GM18511 (cell line): ENCODE measurements at regions not wholly inside any gene's neighbourhood (a gene's known extent, or its start where the extent isn't known, plus 50 kb on each side); places are given as distances from the start of the nearest gene placed in this dataset.
A peak's percentile ranks its signal among the peaks of the same experiment; 100 is the strongest.

Experiments used
- ATAC-seq: cut with Tn5 transposase; IDR thresholded peaks from one replicate; pipeline ENCODE4 v1.9.1; 2021; ENCODE audit warnings: mild to moderate bottlenecking, moderate library complexity; ENCODE audit not compliant: unreplicated experiment

DNA sequence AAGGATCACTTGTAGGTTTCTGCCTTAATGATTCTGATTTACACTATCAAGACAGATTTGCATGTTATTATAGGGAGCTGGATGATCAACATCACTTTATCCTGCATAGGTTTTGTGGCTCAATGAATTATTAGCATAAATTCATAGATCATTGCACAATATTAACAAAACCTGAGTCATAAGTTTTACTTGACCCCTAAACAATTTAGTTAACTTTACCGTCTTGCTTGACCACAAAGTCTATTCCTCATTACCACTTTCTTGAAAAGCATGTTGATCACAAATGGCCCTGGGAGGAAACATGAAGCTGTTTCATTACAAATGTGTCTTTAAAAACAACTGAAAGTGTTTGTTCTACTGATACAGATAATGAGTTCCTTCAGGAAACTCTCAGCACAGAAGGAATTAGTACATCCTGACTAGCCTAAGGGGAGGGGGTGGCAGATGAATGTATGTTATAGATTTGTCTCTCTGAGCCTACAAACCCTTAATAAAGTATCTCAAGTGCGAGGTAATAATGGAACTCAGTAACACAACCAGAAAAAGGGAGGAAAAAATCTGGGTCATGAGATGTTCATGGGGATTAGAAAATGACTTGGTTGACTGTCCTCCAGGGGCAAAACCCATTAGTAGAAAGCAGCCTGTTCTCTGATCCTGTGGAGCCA is 303.4 kb downstream of the PIK3C3 start:
- no peak for ATAC-seq

DNA sequence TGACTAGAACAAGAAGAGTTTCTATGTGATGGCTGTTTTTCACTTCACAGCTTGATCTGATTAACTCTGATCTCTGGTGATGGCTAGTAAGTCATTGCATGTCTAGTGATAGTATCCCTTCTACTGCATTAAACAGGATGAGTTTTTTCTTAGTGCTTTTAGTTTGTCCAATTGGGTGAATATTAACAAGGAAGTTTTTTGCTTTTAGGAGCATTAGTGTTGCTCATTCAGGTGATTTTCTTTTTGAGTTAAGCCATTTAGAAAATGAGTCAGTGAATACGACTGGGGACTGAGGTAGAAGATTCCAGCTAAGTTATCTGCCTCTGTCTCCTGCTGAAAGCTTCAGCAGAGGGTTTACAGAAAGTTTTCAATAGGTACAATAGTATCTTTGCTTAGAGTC is 306.7 kb downstream of the PIK3C3 start:
- no peak for ATAC-seq

DNA sequence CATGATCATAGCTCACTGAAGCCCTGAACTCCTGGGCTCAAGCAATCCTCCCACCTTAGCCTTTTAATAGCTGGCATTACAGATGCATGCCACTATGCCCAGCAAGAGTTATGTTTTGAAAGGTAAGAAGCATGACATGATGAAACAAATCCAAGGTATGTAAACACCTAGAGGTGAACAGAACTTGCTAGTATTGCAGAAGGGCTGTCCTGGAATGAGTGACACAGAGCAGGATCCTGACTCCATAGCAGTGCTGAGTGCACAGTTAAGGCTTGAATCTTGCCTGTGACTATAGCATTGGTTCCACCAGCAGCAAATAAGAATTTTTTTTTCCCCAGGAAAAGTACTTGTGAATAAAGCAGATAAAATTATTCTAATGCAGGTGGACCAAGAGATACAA is 309.5 kb downstream of the PIK3C3 start:
- no peak for ATAC-seq

DNA sequence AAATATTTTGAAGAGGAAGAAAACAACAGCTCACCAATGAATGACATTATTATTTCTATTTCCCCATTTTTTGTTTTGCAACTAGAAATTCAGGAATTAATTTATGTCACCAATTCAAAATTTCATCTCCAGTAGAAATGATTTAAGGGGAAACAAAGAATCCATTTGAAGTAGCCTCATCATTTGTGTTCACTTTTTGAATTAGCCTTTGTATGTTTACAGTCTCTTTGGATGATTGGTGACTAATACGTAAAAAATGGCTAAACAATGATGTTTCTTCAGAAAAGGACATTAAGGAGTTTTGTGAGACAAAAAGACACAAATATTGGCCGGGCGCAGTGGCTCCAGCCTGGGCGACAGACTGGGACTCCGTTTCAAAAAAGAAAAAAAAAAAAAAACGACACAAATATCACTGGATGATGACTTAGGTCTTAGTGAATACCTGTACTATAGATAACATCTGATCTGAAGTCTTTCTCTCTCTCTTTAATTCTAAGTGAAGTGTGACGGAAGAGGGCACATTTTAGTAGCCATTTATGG is 313.2 kb downstream of the PIK3C3 start:
- ATAC-seq: no peak

DNA sequence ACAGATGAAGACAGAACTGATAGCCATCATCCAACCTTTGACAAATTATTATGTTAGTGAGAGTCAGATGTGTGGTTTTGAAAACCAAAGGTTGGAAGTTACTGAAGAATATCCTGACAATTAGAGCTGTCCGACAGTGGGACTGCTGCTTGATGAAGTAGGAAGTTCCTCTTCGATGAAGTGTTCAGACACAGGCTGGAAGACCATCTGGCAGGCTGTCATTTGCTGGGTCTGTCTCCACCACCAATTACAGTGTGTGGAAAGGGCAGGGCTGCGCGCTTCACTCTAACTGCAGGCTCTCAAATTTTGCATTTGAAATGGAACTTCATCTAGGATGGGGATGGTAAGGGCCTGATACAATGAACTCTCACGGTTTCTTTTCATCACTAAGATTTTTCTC is 313.8 kb downstream of the PIK3C3 start:
- no peak for ATAC-seq

DNA sequence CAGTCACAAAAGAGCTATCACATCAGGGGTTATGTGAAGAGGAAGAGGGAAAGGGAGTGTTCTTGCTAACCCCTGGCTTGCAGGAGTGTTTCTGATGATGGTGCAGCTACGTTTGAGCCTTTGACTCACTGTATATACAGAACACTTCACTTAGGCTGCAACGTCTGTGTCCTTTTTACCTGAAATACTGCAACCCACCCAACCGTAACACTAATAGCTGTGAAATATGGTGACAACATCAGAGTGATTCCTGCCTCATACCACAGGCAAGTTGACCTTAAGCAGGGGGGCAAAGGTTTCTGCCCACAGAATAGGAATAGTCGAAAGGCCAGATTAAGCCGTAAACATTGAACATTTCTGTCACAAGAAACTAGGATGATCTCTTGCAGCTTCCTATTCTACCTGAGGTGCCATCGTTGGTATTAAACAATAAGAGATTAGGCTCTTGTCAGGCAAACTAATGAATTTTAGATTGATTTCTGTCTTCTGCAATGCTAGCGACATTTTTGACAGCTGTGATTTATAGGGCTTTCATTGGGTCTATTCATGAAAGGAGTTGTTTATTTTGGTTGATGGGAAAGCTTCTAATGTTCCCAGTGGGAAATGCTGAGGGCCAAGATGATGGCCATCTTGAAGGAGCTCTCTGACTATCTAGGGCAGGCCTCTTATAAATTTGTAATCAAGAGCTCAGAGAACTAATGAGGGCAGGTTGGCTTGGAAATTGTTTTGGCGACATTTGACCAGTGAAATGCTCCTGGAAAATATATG is 316.8 kb downstream of the PIK3C3 start:
- ATAC-seq: no peak

DNA sequence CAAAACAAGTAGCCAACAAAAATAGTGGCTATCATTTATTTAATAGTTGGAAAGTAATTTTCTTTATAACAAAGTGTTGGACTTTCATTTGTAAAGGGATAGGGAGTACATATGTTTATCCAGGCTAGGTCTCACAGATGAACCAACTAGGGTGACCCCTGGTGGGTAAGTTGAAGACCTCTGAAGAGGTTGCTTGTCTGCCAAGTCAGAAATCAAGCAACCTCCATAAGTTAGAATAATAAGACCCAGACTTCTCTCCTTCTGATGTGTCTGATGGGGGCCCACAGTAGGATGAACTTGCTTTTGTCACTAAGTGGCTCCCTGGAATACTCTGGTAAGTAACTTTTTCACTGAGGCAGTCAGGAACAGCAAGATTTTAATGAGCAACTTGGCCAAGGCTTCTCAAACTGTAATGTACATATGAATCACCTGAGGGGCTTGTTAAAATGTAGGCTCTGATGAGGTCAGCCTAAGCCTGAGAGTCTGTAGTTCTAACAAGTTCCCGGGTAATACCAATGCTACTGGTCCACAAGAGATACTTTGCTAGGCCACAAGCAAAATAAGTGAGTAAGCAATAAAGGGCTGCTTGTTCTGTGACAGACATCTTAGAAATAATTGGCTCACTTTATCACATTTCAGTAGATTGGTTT is 319.6 kb downstream of the PIK3C3 start:
- ATAC-seq: peak; percentile 76

DNA sequence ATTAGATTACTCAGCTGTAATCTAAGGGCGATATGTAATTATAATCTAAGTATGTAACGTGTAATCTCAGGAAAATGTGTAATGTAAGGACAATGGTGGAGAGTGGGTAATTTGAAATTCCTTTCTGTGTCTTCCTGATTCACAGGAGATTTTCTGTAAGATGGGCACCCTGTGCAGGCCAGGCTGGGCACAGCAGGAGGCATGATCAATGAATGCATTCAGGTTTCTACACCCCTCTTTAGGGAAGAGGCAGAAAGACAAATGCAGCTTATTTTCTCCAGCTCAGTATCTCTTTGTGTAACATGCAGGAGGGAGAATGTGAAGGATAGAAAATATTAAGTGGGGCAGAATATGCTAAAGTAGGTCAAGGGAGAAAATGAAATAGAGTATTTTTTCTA is 320.1 kb downstream of the PIK3C3 start:
- ATAC-seq: no peak

DNA sequence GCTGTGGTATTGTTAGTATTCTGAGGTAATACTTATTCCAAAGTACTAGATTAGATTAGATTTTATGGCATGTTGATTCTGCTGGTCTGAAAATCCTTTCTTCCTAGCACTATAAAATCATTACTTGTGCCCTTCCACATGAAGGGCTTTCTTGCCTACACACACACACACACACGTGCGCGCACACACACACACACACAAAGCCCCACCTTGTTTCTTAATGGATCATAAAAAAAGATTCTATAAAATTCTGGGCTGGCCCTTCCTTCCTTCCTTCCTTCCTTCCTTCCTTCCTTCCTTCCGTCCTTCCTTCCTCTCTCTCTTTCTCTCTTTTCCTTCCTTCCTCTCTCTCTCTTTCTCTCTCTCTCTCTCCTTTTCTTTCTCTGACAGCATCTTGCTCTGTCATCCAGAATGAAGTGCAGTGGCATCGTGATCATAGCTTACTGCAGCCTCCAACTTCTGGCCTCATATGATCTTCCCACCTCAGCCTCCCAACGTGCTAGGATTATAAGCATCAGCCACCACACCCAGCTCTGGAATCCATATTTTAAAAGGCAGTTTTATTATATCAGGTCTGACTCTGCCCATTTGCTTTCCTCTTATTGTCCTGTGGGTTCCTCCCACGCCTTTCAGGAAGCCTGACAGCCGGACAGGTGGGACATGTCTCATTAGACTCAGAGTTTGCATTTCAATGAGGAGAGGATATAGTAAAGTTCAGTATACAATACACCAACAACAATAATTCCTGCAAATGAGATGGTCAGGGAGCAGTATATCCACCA is 321.1 kb downstream of the PIK3C3 start:
- ATAC-seq: no peak

DNA sequence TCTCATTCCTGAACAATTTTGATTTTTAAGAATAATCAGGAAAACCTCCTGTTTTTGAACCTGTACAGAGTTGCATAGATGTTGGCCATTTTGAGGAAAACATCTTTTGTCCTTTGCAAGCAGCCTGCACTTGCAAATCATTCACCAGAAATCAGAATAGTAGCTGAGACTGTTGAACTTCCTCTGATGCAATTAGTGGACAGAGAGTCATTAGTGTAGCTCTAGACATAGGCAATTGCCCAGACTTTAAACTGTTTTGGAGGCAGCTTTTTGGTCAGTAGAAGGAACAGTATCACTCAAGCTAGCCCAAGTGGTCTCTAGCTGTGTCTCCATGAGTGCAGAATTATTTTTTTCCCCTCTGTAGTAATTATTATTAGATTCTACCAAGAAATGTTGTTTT is 326.1 kb downstream of the PIK3C3 start:
- no peak for ATAC-seq

DNA sequence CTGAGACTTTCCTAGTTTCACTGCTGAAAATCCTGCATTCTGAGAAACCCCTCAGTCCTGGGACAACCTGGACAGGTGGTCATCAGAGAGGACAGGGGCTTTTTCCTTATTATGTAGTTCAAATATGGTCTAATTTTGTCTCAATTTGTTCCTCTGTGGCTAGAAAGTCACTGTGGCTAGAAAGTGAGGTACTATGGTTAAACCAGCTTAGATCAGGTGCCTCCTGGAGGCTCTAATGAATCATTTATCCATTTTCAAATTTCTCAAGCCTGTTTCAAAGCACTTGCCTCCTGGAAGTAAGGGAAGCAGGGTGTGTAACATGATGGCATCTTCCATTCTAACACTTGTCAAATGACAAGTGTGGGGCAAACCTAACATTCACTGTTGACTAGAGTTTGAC is 326.8 kb downstream of the PIK3C3 start:
- no peak for ATAC-seq

DNA sequence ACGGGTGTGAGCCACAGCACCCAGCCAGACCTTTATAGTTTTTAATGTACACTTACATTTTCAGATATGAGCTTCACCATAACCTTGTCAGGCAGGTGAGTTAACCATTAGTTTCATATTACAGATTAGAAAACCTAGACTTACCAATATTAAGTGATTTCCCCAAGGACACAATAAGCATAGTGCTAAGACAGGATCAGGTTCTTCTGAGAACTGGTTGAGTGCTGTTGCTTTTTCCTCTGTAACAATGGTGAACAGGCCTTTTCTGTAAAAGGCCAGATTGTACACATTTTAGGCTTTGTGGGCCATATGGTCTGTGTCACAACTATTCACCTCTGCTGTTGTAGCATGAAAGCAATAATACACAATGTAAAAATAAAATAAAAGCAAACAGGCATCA is 332.0 kb downstream of the PIK3C3 start:
- peak; percentile 69 for ATAC-seq

DNA sequence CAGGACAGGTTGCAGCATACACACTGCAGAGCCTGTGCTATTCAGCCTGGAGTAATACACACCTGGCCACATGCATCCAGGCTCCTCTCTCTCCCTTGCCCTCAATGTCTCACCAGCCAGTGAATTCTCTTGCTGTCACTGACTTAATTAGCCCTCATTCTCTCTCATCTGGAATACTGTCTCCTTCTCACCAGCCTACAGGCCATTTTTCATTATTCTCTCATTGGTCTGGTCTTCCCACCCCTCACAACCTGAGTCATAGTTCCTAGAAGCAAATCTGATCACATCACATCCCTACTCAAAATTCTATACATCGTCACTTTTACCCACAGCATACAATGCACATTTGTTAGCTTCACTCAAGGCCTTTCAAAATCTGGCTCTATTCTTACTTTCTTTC is 333.1 kb downstream of the PIK3C3 start:
- ATAC-seq: no peak

DNA sequence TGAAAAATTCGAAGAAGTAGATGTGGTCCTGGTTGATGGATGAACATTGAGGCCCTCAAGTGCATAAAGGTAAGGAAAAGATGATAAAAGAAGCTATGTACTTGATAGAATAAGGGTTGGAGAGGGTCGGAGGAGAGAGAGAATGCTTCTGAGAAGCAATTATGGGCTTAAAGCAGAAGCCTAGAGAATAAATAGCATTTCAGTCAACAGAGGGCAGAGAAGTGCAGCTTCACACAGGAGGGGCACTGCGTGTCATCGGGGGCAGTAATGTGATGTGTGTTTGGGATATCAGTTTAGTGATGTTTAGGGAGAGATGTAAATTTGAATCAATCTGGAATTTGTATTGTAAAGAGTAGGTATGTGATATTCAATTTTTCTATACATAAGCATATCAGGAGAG is 334.5 kb downstream of the PIK3C3 start:
- ATAC-seq: no peak

DNA sequence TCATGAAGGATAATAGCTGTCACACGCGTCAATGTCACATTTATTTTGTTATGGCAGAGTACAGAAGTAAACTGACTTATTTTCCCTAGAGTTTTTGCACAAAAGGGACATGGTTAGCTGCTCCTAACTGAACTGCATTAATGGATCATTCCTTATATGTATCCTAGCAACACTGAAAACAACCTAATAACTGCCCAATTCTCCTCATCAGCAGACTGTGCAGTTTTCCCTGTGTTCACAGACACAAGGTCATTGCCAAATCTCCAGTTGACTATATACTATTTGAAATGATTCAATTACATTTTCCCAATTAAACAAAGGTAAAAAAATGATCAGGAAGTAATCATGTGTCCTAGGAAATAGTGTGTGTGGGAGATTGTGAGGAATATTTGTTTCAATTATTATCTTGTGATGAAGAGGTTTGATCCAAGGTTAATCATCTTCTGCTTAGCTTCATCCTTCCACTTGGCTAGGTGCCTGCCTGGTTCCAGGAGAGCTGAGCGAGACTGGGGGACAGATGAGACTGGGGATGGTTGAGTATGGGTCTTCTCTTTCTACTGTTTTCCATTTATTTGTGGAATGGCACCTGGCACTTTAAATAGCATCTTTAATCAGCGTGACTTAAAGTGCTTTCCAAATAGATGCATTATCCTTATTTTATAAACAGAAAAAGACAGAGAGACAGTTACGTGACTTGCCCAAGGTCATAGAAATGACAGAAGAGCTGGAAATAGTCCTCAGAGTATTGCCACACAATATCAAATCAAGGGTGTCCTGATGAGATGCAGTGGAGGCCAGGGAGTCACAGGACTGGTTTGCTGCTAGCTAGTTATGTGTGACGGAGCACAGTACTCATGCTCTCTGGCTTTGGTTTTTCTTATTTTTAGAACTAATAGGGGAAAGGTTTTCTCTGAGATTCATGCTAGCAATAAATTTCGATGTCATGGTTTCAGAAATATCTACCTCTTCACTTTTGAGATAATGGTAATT is 335.6 kb downstream of the PIK3C3 start:
- no peak for ATAC-seq

DNA sequence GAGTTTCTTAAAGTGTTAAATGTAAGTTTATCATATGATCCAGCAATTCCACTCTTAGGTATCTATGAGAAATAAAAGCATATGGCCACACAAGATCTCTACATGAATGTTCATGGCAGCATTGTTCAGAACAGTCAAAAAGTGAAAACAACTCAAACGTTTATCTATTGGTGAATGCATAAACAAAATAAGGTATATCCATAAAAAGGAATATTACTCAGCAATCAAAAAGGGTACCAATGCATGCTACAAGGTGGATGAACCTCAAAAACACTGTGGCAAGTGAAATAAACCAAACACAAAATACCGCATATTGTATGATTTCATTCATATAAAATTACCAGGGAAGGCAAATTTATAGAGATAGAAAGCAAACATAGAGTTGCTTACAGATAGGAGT is 337.6 kb downstream of the PIK3C3 start:
- ATAC-seq: no peak

DNA sequence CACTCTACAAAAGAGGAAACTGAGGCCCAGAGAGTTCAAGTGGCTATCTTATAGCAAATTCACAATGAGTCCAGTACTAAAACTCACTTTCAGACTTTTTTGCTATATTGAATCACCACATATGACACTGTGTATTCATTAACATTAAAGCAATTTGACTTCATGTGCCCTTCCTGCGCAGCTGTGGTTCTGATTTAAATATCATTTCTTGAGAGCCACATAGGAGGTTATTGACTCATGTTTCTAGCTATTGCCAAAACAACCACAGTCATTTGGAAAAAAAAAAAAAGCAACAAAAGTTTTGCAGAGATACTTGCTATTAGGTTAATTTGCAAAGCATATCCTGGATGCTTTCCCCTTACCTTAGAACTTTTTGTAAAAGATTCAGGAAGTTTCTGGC is 341.2 kb downstream of the PIK3C3 start:
- ATAC-seq: no peak

DNA sequence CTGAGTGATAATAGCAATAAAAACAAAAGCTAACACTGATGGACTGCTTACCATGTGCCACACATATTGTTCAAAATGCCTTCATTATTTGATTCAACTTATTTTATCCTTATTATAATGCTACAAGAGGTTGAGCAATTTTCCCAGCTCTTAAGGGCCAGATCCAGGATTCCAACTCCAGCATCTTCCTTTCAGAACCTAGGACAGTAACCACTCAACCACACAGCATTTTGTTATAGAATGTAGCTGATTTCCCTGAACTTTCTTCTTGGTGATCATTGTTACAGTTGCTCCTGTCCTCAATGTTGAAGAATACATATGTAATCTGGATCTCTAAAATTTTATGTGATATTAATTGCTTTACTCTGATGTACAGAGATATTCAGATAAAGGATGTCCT is 341.7 kb downstream of the PIK3C3 start:
- no peak for ATAC-seq

DNA sequence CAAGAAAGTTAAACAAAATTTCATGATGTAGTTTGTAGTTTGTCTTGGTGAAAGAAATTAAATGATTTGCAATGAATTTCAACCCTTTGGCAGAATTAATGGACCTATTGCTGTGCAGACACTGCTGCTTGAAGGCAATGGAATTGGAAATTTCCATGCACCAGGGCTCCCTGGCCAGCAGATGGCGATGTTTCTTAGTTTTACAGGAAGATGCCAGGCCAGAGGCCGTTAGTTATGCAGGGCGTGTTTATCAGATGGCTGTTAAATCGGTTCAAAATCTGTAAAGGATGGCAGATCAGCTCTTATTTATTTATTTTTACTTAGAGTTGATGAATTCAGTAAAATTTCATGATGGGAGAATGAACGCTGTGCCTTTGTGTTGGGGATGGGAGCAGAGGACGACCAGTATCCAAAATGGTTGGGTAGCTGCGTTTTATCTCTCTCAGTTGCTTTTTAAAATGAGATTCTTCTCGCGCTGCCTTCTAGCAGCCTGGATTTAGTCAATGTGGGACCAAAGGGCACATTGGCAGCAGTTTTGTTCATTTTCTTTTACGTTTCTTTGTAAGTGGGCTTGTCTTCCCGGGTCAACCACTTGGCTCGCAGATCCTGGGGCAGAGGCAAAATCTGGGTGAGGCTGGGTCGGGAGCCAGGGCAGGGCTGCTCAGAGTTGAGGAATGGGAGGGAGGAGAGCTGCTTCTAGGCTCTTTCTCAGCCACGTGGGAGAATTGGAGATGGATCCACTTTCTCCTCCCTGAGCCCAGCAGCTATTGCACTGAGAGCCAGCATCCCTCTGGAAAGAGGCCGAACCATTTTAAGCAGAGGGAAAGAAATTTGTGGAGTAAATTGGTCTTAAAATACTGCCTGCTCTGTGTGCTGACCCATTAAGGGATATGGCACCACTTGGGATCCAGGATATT is 344.0 kb downstream of the PIK3C3 start:
- ATAC-seq: peak; percentile 96
